HEK293 (cell line): ENCODE measurements at regions not wholly inside any gene's neighbourhood (a gene's known extent, or its start where the extent isn't known, plus 50 kb on each side); places are given as distances from the start of the nearest gene placed in this dataset.

ENCODE experiments used
- CTCF ChIA-PET: fragments of 350-600 bp; formaldehyde crosslinking; extraction: SDS; loops from one replicate; lab custom pipeline; 2021; ENCODE audit warnings: antibody characterized with exemption; lab: Yijun Ruan, JAX
- POLR2A ChIA-PET: fragments of 300-600 bp; formaldehyde crosslinking; extraction: SDS; loops from one replicate; lab custom pipeline; 2020; ENCODE audit warnings: antibody characterized with exemption, inconsistent platforms; lab: Yijun Ruan, JAX
- H3K27ac ChIP-seq: fragments of 200-500 bp; sonication (Bioruptor generic); 2 replicates; pipeline ENCODE4 v1.5.1; 2014; ENCODE audit warnings: low read depth, low read length, control low read depth, inconsistent platforms; ENCODE audit errors: extremely low read depth
- H3K36me3 ChIP-seq, 2 experiments: fragments of 200-500 bp in 1 of 2; sonication (Bioruptor generic) in 1 of 2; 1 replicate in 1 of 2; 2 replicates in 1 of 2; pipeline ENCODE4 v1.5.1; 2014 to 2017; ENCODE audit warnings: inconsistent platforms in 2 of 2, low read length in 2 of 2; ENCODE audit not compliant: control insufficient read depth in 2 of 2, insufficient read depth in 1 of 2
- H3K4me1 ChIP-seq: fragments of 200-500 bp; sonication (Bioruptor generic); 2 replicates; pipeline ENCODE4 v1.5.1; 2014; ENCODE audit warnings: mild to moderate bottlenecking, low read length, inconsistent platforms; ENCODE audit not compliant: control insufficient read depth, insufficient read depth
- H3K4me3 ChIP-seq: 2 replicates; pipeline ENCODE4 v1.5.1; 2011; ENCODE audit warnings: low read depth, mild to moderate bottlenecking, control low read depth, low read length, moderate library complexity
- H3K9me3 ChIP-seq: fragments of 200-500 bp; sonication (Bioruptor generic); 2 replicates; pipeline ENCODE4 v1.5.1; 2014; ENCODE audit warnings: low read depth, low read length, inconsistent platforms; ENCODE audit not compliant: control insufficient read depth, insufficient read depth
- PRDM6 ChIP-seq: fragments of 450-650 bp; formaldehyde crosslinking; IDR thresholded peaks from 2 replicates; pipeline ENCODE4 v1.5.1; 2017; ENCODE audit warnings: missing biosample characterization, missing genetic modification characterization
- REST ChIP-seq: fragments of 450-650 bp; formaldehyde crosslinking; IDR thresholded peaks from 2 replicates; pipeline ENCODE4 v1.5.1; 2016; ENCODE audit warnings: missing biosample characterization, missing genetic modification characterization
- ZBTB26 ChIP-seq: fragments of 450-650 bp; formaldehyde crosslinking; optimal IDR thresholded peaks from 2 replicates; pipeline ENCODE3; 2016; ENCODE audit warnings: missing biosample characterization, mild to moderate bottlenecking, missing genetic modification characterization
- ZEB2 ChIP-seq: fragments of 450-650 bp; formaldehyde crosslinking; IDR thresholded peaks from 2 replicates; pipeline ENCODE4 v1.5.1; 2016; ENCODE audit warnings: missing biosample characterization, missing genetic modification characterization
- ZNF114 ChIP-seq: fragments of 450-650 bp; formaldehyde crosslinking; IDR thresholded peaks from 2 replicates; pipeline ENCODE4 v1.5.0; 2017; ENCODE audit warnings: missing biosample characterization, missing genetic modification characterization
- ZNF121 ChIP-seq: fragments of 450-650 bp; formaldehyde crosslinking; IDR thresholded peaks from 2 replicates; pipeline ENCODE4 v1.5.1; 2016; ENCODE audit warnings: missing biosample characterization, missing genetic modification characterization
- ZNF157 ChIP-seq: fragments of 450-650 bp; formaldehyde crosslinking; IDR thresholded peaks from 2 replicates; pipeline ENCODE4 v1.5.1; 2016; ENCODE audit warnings: missing biosample characterization, missing genetic modification characterization
- ZNF416 ChIP-seq: fragments of 450-650 bp; formaldehyde crosslinking; IDR thresholded peaks from 2 replicates; pipeline ENCODE4 v1.5.1; 2016; ENCODE audit warnings: missing biosample characterization, missing genetic modification characterization
- ZNF426 ChIP-seq: fragments of 450-650 bp; formaldehyde crosslinking; IDR thresholded peaks from 2 replicates; pipeline ENCODE4 v1.5.1; 2017; ENCODE audit warnings: missing biosample characterization, missing genetic modification characterization, mild to moderate bottlenecking, inconsistent platforms, moderate library complexity
- ZNF510 ChIP-seq: fragments of 450-650 bp; formaldehyde crosslinking; IDR thresholded peaks from 2 replicates; pipeline ENCODE4 v1.5.1; 2018; ENCODE audit warnings: mild to moderate bottlenecking, missing genetic modification characterization, missing biosample characterization; ENCODE audit not compliant: insufficient replicate concordance
- ZNF600 ChIP-seq: fragments of 450-650 bp; formaldehyde crosslinking; IDR thresholded peaks from 2 replicates; pipeline ENCODE4 v1.5.1; 2016; ENCODE audit warnings: missing biosample characterization, missing genetic modification characterization
- ZNF623 ChIP-seq: fragments of 450-650 bp; formaldehyde crosslinking; IDR thresholded peaks from 2 replicates; pipeline ENCODE4 v1.5.1; 2016; ENCODE audit warnings: missing biosample characterization, missing genetic modification characterization
- ZSCAN30 ChIP-seq: fragments of 450-650 bp; IDR thresholded peaks from 2 replicates; pipeline ENCODE4 v1.5.1; 2018; ENCODE audit warnings: missing biosample characterization, mild to moderate bottlenecking, missing genetic modification characterization, moderate library complexity
- TF ChIP-seq, protein P1 (sequence below): fragments of 450-650 bp; formaldehyde crosslinking; IDR thresholded peaks from 2 replicates; pipeline ENCODE4 v1.5.1; 2016; ENCODE audit warnings: missing biosample characterization, missing genetic modification characterization

DNA sequence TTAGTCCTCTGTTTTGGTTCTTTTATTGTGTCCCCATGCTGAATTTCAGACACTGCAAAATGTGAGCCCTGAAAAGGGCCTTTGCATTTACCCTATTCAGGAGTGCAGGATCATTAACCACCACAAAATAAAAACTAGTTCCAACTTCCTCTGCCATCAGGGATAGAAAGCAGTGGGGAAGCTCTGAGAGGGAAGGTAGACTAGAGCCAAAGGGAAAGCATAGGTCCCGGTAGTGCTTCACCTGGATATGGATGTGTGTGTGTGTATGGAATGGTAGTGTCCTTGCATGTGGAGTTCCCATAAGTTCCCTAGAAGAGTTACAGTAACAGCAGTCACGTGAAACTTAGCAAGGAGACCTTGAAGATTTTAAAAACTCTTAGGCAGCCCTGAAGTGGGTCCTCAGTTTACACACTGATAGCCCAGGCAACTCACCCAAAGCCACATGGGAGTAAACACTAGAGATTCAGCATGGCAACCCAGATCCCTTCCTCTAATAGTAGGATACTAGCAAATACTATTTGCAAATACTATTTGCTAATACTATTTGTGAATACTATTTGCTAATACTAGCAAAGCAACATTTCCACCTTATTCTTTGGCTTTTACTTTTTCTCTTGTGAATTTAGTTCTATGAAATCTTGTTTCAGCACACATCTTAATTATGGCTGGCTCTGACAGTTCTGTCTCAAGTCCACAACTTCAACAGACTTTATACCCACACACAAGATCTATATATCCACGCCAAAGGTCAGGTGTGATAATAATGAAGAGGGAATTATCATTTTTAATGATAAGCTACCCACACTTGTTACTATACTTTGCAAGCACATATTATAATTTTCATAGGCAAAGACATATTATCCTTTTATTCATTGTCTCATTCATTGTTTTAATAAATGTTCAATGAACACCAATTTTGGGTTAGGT is 70.4 kb upstream of the IFNE start (continued):
- TF ChIP-seq ZSCAN30 (tag by site-specific recombination) (no peak), ZNF623 (no peak), ZNF600 (tag by site-specific recombination) (0 out of 2 replicates have a peak, but pooled peaks have one; percentile 19)

- Histone ChIP-seq H3K27ac (no peak overlapping the region), H3K4me1 (peaks cover 24% of the 10 kb centered on the region), H3K9me3 (no peaks in the 10 kb centered on the region), H3K36me3 (no peaks in the 10 kb centered on the region), H3K4me3 (no peak overlapping the region)
- ChIA-PET POLR2A (interaction anchor here (1.1 kb wide), 1 partner anchor 10 kb away, joined by 3 read pairs; no protein-coding TSS in a partner anchor), CTCF (interaction anchor here (0.8 to 0.9 kb wide), 2 partner anchors 18 to 88 kb away, joined by 4 to 6 read pairs; no protein-coding TSS in a partner anchor)
- TF ChIP-seq REST (tag by site-specific recombination), result no peak
- no peak for TF ChIP-seq ZNF510
- TF ChIP-seq ZBTB26 (tag by site-specific recombination), result no peak
- TF ChIP-seq ZNF157 (tag by site-specific recombination), result no peak
- no peak for TF ChIP-seq ZEB2 (tag by site-specific recombination)
- no peak for TF ChIP-seq ZNF121 (tag by site-specific recombination)
- TF ChIP-seq ZNF416 (tag by site-specific recombination), result no peak
- TF ChIP-seq ZNF426 (tag by site-specific recombination), result no peak
- TF ChIP-seq, protein P1, sequence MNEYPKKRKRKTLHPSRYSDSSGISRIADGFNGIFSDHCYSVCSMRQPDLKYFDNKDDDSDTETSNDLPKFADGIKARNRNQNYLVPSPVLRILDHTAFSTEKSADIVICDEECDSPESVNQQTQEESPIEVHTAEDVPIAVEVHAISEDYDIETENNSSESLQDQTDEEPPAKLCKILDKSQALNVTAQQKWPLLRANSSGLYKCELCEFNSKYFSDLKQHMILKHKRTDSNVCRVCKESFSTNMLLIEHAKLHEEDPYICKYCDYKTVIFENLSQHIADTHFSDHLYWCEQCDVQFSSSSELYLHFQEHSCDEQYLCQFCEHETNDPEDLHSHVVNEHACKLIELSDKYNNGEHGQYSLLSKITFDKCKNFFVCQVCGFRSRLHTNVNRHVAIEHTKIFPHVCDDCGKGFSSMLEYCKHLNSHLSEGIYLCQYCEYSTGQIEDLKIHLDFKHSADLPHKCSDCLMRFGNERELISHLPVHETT, result no peak
- TF ChIP-seq ZNF623, result no peak
Observed at GRCh38 chr9:21553441-21553840, 71.3 kb upstream of the IFNE start.

DNA sequence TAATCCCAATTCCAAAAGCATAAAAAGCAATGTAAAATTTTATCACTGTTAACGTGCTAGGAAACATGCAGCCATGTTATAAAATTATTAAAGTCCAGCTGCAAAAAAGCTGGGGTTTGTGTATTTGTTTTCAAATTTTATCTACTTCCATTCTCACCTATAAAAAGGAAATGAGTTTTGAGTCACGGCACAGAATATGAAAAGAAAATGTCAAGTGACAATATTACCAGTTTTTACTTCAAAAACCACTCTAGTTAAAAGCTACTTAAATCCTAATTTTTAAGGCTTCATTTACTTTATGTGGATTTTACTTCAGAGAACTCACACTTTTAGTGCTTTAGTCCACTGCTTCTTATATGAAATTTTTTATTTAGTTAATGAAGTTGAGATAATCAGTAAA is 72.7 kb upstream of the IFNE start:
- POLR2A ChIA-PET, result interaction anchor here (0.6 kb wide), 1 partner anchor 587 kb away, joined by 8 read pairs; no protein-coding TSS in a partner anchor
- no peaks in the 10 kb centered on the region for H3K9me3 ChIP-seq
- CTCF ChIA-PET, result interaction anchor here (1.0 kb wide), 2 partner anchors 120 to 159 kb away, joined by 3 read pairs; no protein-coding TSS in a partner anchor

More for the DNA sequence above, 72.7 kb upstream of the IFNE start:
- H3K4me1 ChIP-seq, result peaks cover 22% of the 10 kb centered on the region
- TF ChIP-seq ZNF114 (tag by site-specific recombination), result no peak
- peak; percentile 64 for TF ChIP-seq PRDM6 (tag by site-specific recombination)
- no peak overlapping the region for H3K4me3 ChIP-seq
- H3K36me3 ChIP-seq, result no peaks in the 10 kb centered on the region
- H3K27ac ChIP-seq, result no peak overlapping the region
